ENCODE measurements at regions not wholly inside any gene's neighbourhood (a gene's known extent, or its start where the extent isn't known, plus 50 kb on each side); places are given as distances from the start of the nearest gene placed in this dataset.
"Not testable (repeated sequence)": the region's sequence is repeated elsewhere in the genome, so short reads cannot be mapped to it uniquely, and the experiment has no call there.

DNA sequence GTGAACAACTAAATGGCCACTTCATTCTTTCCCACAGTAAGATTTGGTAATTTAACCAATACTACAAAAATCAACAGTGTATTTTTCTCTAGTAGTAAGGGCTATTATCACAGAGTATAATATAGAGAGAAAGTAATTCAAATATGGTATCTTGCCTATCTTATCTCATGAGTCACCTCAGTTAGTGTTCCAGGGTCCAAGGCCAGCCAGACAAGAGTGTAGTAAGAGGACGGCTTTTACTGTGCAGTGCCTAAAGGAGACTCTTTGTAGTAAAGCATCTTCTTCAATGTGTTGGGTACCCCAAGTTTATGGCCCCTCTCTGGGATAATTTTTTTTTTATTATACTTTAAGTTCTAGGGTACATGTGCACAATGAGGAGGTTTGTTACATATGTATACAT, 607.4 kb downstream of the PKHD1 start:
- POLR2A ChIA-PET, result no interaction called here
- H3K4me3 ChIP-seq (ENCODE audit: control extremely low read depth in 1 of 5, extremely low read depth in 1 of 5, insufficient read depth in 1 of 5, low read depth in 2 of 5, low read length in 4 of 5), result no peak overlapping the region
- no peak overlapping the region for H3K4me2 ChIP-seq (replicated peaks; ENCODE audit: low read depth, low read length, poor library complexity, severe bottlenecking)
- Mint-ChIP-seq H3K27ac (no peak overlapping the region), H3K4me1 (no peaks in the 10 kb centered on the region), H3K27me3 (no peaks in the 10 kb centered on the region), H3K4me3 (no peak overlapping the region), H3K9me3 (ENCODE audit: insufficient read depth) (peaks cover 3% of the 10 kb centered on the region)
- intact Hi-C loops (cut with micrococcal nuclease), result no loop called here
- H3K36me3 ChIP-seq (replicated peaks in 1 of 2; ENCODE audit: control extremely low read depth in 1 of 2, control insufficient read depth in 1 of 2, extremely low read depth in 1 of 2, insufficient read depth in 2 of 2, low read length in 1 of 2), result no peaks in the 10 kb centered on the region
- WGBS (ENCODE audit: insufficient coverage), result no CpG with 5 or more reads among the region's 1 CpG
- H3K9ac ChIP-seq (ENCODE audit: low read length), result no peak overlapping the region
- no peak overlapping the region for H3K27ac ChIP-seq (ENCODE audit: low read length in 2 of 2)
- ATAC-seq (ENCODE audit: low read depth) (no peak), DNase-seq (no peak)
- H3K79me2 ChIP-seq (ENCODE audit: control insufficient read depth, insufficient read depth, low read length), result no peaks in the 10 kb centered on the region
- CTCF ChIA-PET, result no interaction called here
- no peak overlapping the region for H2AFZ ChIP-seq (ENCODE audit: insufficient read depth, low read depth, low read length, poor library complexity, severe bottlenecking)
- H3K4me1 ChIP-seq (ENCODE audit: control insufficient read depth in 2 of 2, insufficient read depth in 2 of 2, low read length in 2 of 2), result no peaks in the 10 kb centered on the region
- no peaks in the 10 kb centered on the region for H3K9me3 ChIP-seq (ENCODE audit: control extremely low read depth in 1 of 3, control insufficient read depth in 2 of 3, insufficient read depth in 1 of 3, low read length in 2 of 3)
- no peaks in the 10 kb centered on the region for H3K27me3 ChIP-seq (replicated peaks in 1 of 4; ENCODE audit: control extremely low read depth in 1 of 4, control insufficient read depth in 3 of 4, insufficient read depth in 4 of 4, low read length in 3 of 4)
- TF ChIP-seq EZH2 (IDR thresholded peaks at IDR 0.05; ENCODE audit: borderline replicate concordance, insufficient read depth, low read depth, low read length, poor library complexity, severe bottlenecking), result no peak
- TF ChIP-seq, protein P1, sequence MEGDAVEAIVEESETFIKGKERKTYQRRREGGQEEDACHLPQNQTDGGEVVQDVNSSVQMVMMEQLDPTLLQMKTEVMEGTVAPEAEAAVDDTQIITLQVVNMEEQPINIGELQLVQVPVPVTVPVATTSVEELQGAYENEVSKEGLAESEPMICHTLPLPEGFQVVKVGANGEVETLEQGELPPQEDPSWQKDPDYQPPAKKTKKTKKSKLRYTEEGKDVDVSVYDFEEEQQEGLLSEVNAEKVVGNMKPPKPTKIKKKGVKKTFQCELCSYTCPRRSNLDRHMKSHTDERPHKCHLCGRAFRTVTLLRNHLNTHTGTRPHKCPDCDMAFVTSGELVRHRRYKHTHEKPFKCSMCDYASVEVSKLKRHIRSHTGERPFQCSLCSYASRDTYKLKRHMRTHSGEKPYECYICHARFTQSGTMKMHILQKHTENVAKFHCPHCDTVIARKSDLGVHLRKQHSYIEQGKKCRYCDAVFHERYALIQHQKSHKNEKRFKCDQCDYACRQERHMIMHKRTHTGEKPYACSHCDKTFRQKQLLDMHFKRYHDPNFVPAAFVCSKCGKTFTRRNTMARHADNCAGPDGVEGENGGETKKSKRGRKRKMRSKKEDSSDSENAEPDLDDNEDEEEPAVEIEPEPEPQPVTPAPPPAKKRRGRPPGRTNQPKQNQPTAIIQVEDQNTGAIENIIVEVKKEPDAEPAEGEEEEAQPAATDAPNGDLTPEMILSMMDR (IDR thresholded peaks at IDR 0.05), result no peak
- no peaks in the 10 kb centered on the region for H4K20me1 ChIP-seq (ENCODE audit: control insufficient read depth, insufficient read depth, low read length, poor library complexity, severe bottlenecking)

DNA sequence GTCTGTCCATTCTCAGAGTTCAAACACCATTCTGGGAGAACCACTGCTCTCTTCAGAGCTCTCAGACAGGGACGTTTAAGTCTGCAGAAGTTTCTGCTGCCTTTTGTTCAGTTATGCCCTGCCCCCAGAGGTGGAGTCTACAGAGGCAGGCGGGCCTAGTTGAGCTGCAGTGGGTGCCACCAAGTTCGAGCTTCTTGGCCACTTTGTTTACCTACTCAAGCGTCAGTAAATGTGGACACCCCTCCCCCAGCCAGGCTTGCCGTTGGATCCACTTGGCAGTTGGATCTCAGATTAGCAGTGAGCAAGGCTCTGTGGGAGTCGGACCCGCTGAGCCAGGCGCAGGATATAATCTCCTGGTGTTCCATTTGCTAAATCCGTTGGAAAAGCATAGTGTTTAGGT, 601.5 kb downstream of the PKHD1 start:
- H3K27ac Mint-ChIP-seq; intact Hi-C loops (cut with micrococcal nuclease); H4K20me1 ChIP-seq (ENCODE audit: control insufficient read depth, insufficient read depth, low read length, poor library complexity, severe bottlenecking); H3K4me3 Mint-ChIP-seq; H3K9ac ChIP-seq (ENCODE audit: low read length); H3K27ac ChIP-seq (ENCODE audit: low read length in 2 of 2); ATAC-seq (ENCODE audit: low read depth); CTCF ChIA-PET; H3K9me3 Mint-ChIP-seq (ENCODE audit: insufficient read depth); H3K9me3 ChIP-seq (ENCODE audit: control extremely low read depth in 1 of 3, control insufficient read depth in 2 of 3, insufficient read depth in 1 of 3, low read length in 2 of 3); H2AFZ ChIP-seq (ENCODE audit: insufficient read depth, low read depth, low read length, poor library complexity, severe bottlenecking); POLR2A ChIA-PET; DNase-seq; H3K4me1 Mint-ChIP-seq; H3K79me2 ChIP-seq (ENCODE audit: control insufficient read depth, insufficient read depth, low read length); H3K36me3 ChIP-seq (replicated peaks in 1 of 2; ENCODE audit: control extremely low read depth in 1 of 2, control insufficient read depth in 1 of 2, extremely low read depth in 1 of 2, insufficient read depth in 2 of 2, low read length in 1 of 2); H3K4me1 ChIP-seq (ENCODE audit: control insufficient read depth in 2 of 2, insufficient read depth in 2 of 2, low read length in 2 of 2); H3K27me3 ChIP-seq (replicated peaks in 1 of 4; ENCODE audit: control extremely low read depth in 1 of 4, control insufficient read depth in 3 of 4, insufficient read depth in 4 of 4, low read length in 3 of 4); H3K4me2 ChIP-seq (replicated peaks; ENCODE audit: low read depth, low read length, poor library complexity, severe bottlenecking); H3K27me3 Mint-ChIP-seq; H3K4me3 ChIP-seq (ENCODE audit: control extremely low read depth in 1 of 5, extremely low read depth in 1 of 5, insufficient read depth in 1 of 5, low read depth in 2 of 5, low read length in 4 of 5): not testable (repeated sequence)
- 86% methylated on average over 9 of the region's 9 CpGs for WGBS (ENCODE audit: insufficient coverage)

Measured in B cell (primary cell).